Activated CD4-positive, alpha-beta memory T cell treated with anti-CD3 and anti-CD28 coated beads for 36 hours (primary cell): ENCODE measurements at regions not wholly inside any gene's neighbourhood (a gene's known extent, or its start where the extent isn't known, plus 50 kb on each side); places are given as distances from the start of the nearest gene placed in this dataset.

Source experiments
- CTCF ChIA-PET: fragments of 350-600 bp; sonication (Branson Sonifier 250); formaldehyde crosslinking; loops from one replicate; lab custom pipeline; 2021; ENCODE audit warnings: antibody characterized with exemption, inconsistent platforms; lab: Charles Lee
- POLR2A ChIA-PET: fragments of 350-600 bp; sonication (Branson Sonifier 250); formaldehyde crosslinking; loops from one replicate; lab custom pipeline; 2021; ENCODE audit warnings: antibody characterized with exemption; lab: Charles Lee
- DNase-seq: peaks from one replicate; pipeline ENCODE4 v3.0.0-alpha.2; 2020
- H3K27ac Mint-ChIP-seq: one replicate; pipeline ENCODE4 v1.8.0; 2021; ENCODE audit warnings: mixed read lengths
- H3K27me3 Mint-ChIP-seq: one replicate; pipeline ENCODE4 v1.8.0; 2021; ENCODE audit warnings: mixed read lengths
- H3K36me3 Mint-ChIP-seq: one replicate; pipeline ENCODE4 v1.8.0; 2021; ENCODE audit warnings: mixed read lengths
- H3K4me1 Mint-ChIP-seq: one replicate; pipeline ENCODE4 v1.8.0; 2021; ENCODE audit warnings: low read depth, mixed read lengths
- H3K4me3 Mint-ChIP-seq: one replicate; pipeline ENCODE4 v1.8.0; 2021; ENCODE audit warnings: mild to moderate bottlenecking, mixed read lengths
- H3K9me3 Mint-ChIP-seq: one replicate; pipeline ENCODE4 v1.8.0; 2021; ENCODE audit warnings: mixed read lengths
- intact Hi-C: fragments of 100-400 bp; cut with micrococcal nuclease; formaldehyde crosslinking; loops from one replicate; pipeline ENCODE4 v1.15.1; 2023

GRCh38 chr9:18073002-18073401 lies 401.0 kb upstream of the ADAMTSL1 start:
- Mint-ChIP-seq H3K36me3 (no peaks in the 10 kb centered on the region), H3K4me3 (no peak overlapping the region), H3K9me3 (no peaks in the 10 kb centered on the region), H3K27ac (no peak overlapping the region), H3K4me1 (no peaks in the 10 kb centered on the region), H3K27me3 (no peaks in the 10 kb centered on the region)
- ChIA-PET CTCF (no interaction called here), POLR2A (no interaction called here)
- intact Hi-C loops = no loop called here
- DNase-seq = no peak

- Mint-ChIP-seq H3K4me3 (no peak overlapping the region), H3K27ac (no peak overlapping the region), H3K27me3 (no peaks in the 10 kb centered on the region), H3K9me3 (no peaks in the 10 kb centered on the region), H3K36me3 (no peaks in the 10 kb centered on the region), H3K4me1 (no peaks in the 10 kb centered on the region)
- no peak for DNase-seq
- CTCF ChIA-PET = no interaction called here
- POLR2A ChIA-PET = no interaction called here
- intact Hi-C loops = no loop called here
These were observed 399.9 kb upstream of the ADAMTSL1 start for GRCh38 chr9:18074041-18074440.

GRCh38 chr9:18075253-18075952 lies 398.6 kb upstream of the ADAMTSL1 start:
- Mint-ChIP-seq H3K4me1 (no peaks in the 10 kb centered on the region), H3K9me3 (no peaks in the 10 kb centered on the region), H3K27ac (no peak overlapping the region), H3K36me3 (no peaks in the 10 kb centered on the region), H3K27me3 (no peaks in the 10 kb centered on the region), H3K4me3 (no peak overlapping the region)
- DNase-seq = no peak
- intact Hi-C loops = no loop called here
- ChIA-PET POLR2A (no interaction called here), CTCF (no interaction called here)

- CTCF ChIA-PET = no interaction called here
- Mint-ChIP-seq H3K9me3 (no peaks in the 10 kb centered on the region), H3K4me3 (no peak overlapping the region), H3K27me3 (no peaks in the 10 kb centered on the region), H3K36me3 (no peaks in the 10 kb centered on the region), H3K4me1 (no peaks in the 10 kb centered on the region), H3K27ac (no peak overlapping the region)
- intact Hi-C loops = no loop called here
- POLR2A ChIA-PET = no interaction called here
- DNase-seq = no peak
These were observed 395.8 kb upstream of the ADAMTSL1 start for GRCh38 chr9:18077941-18078678.

- Mint-ChIP-seq H3K4me1 (no peaks in the 10 kb centered on the region), H3K36me3 (no peaks in the 10 kb centered on the region), H3K27me3 (no peaks in the 10 kb centered on the region), H3K9me3 (no peaks in the 10 kb centered on the region), H3K27ac (no peak overlapping the region), H3K4me3 (no peak overlapping the region)
- DNase-seq = no peak
- intact Hi-C loops = no loop called here
- POLR2A ChIA-PET = no interaction called here
- CTCF ChIA-PET = no interaction called here
These were observed 381.8 kb upstream of the ADAMTSL1 start for GRCh38 chr9:18092138-18092537.

GRCh38 chr9:18106006-18106560 lies 367.9 kb upstream of the ADAMTSL1 start:
- H3K27me3 Mint-ChIP-seq = no peaks in the 10 kb centered on the region
- no peaks in the 10 kb centered on the region for H3K36me3 Mint-ChIP-seq
- H3K4me3 Mint-ChIP-seq = no peak overlapping the region
- no peak overlapping the region for H3K27ac Mint-ChIP-seq
- intact Hi-C loops = no loop called here
- no peak for DNase-seq
- no peaks in the 10 kb centered on the region for H3K4me1 Mint-ChIP-seq
- ChIA-PET CTCF (no interaction called here), POLR2A (interaction anchor here (0.6 kb wide), 1 partner anchor 919 kb away, joined by 3 read pairs; no protein-coding TSS in a partner anchor)
- no peaks in the 10 kb centered on the region for H3K9me3 Mint-ChIP-seq

- Mint-ChIP-seq H3K9me3 (peaks cover 4% of the 10 kb centered on the region), H3K27ac (no peak overlapping the region), H3K4me1 (no peaks in the 10 kb centered on the region), H3K27me3 (no peaks in the 10 kb centered on the region), H3K4me3 (no peak overlapping the region), H3K36me3 (no peaks in the 10 kb centered on the region)
- ChIA-PET POLR2A (no interaction called here), CTCF (no interaction called here)
- no peak for DNase-seq
- intact Hi-C loops = no loop called here
These were observed 364.3 kb upstream of the ADAMTSL1 start for GRCh38 chr9:18109675-18110074.

- DNase-seq = no peak
- ChIA-PET CTCF (no interaction called here), POLR2A (no interaction called here)
- peaks cover 4% of the 10 kb centered on the region for H3K9me3 Mint-ChIP-seq
- H3K4me1 Mint-ChIP-seq = no peaks in the 10 kb centered on the region
- intact Hi-C loops = no loop called here
- H3K27me3 Mint-ChIP-seq = no peaks in the 10 kb centered on the region
- H3K4me3 Mint-ChIP-seq = no peak overlapping the region
- H3K36me3 Mint-ChIP-seq = no peaks in the 10 kb centered on the region
- no peak overlapping the region for H3K27ac Mint-ChIP-seq
These were observed 362.8 kb upstream of the ADAMTSL1 start for GRCh38 chr9:18111146-18111545.

GRCh38 chr9:18114559-18115475 lies 359.1 kb upstream of the ADAMTSL1 start:
- Mint-ChIP-seq H3K9me3 (peaks cover 4% of the 10 kb centered on the region), H3K4me1 (no peaks in the 10 kb centered on the region), H3K4me3 (no peak overlapping the region), H3K36me3 (no peaks in the 10 kb centered on the region), H3K27me3 (no peaks in the 10 kb centered on the region), H3K27ac (no peak overlapping the region)
- no peak for DNase-seq
- POLR2A ChIA-PET = no interaction called here
- CTCF ChIA-PET = no interaction called here
- intact Hi-C loops = no loop called here

GRCh38 chr9:18118268-18118667 lies 355.7 kb upstream of the ADAMTSL1 start:
- ChIA-PET POLR2A (no interaction called here), CTCF (no interaction called here)
- no peak overlapping the region for H3K27ac Mint-ChIP-seq
- no peak for DNase-seq
- intact Hi-C loops = no loop called here
- no peak overlapping the region for H3K4me3 Mint-ChIP-seq
- H3K27me3 Mint-ChIP-seq = no peaks in the 10 kb centered on the region
- H3K9me3 Mint-ChIP-seq = no peaks in the 10 kb centered on the region
- no peaks in the 10 kb centered on the region for H3K36me3 Mint-ChIP-seq
- H3K4me1 Mint-ChIP-seq = no peaks in the 10 kb centered on the region

GRCh38 chr9:18122171-18122570 lies 351.8 kb upstream of the ADAMTSL1 start:
- Mint-ChIP-seq H3K36me3 (no peaks in the 10 kb centered on the region), H3K27ac (no peak overlapping the region), H3K4me1 (no peaks in the 10 kb centered on the region), H3K9me3 (no peaks in the 10 kb centered on the region), H3K4me3 (no peak overlapping the region), H3K27me3 (no peaks in the 10 kb centered on the region)
- ChIA-PET POLR2A (no interaction called here), CTCF (no interaction called here)
- intact Hi-C loops = no loop called here
- no peak for DNase-seq

GRCh38 chr9:18124760-18125159 lies 349.2 kb upstream of the ADAMTSL1 start:
- no peak for DNase-seq
- intact Hi-C loops = no loop called here
- CTCF ChIA-PET = no interaction called here
- Mint-ChIP-seq H3K27me3 (no peaks in the 10 kb centered on the region), H3K9me3 (no peaks in the 10 kb centered on the region), H3K4me3 (no peak overlapping the region), H3K4me1 (no peaks in the 10 kb centered on the region), H3K27ac (no peak overlapping the region), H3K36me3 (no peaks in the 10 kb centered on the region)
- POLR2A ChIA-PET = no interaction called here
